CD4-positive, alpha-beta T cell treated with Interleukin-12 subunit alpha and Interleukin-12 subunit beta, for 1 hour (primary cell): ENCODE measurements at regions not wholly inside any gene's neighbourhood (a gene's known extent, or its start where the extent isn't known, plus 50 kb on each side); places are given as distances from the start of the nearest gene placed in this dataset.

ENCODE experiments used
- DNase-seq: peaks from one replicate; pipeline ENCODE4 v3.0.0-alpha.2; 2020

GRCh38 chr12:4099276-4099675, 174.3 kb upstream of the CCND2 start:
- DNase-seq: no peak

GRCh38 chr12:4091016-4091743, 182.4 kb upstream of the CCND2 start:
- DNase-seq: no peak

GRCh38 chr12:4089956-4090355, 183.6 kb upstream of the CCND2 start:
- no peak for DNase-seq

GRCh38 chr12:4089121-4089606, 184.4 kb upstream of the CCND2 start:
- DNase-seq: no peak

- no peak for DNase-seq
These were observed 185.1 kb upstream of the CCND2 start for GRCh38 chr12:4088451-4088850.

- no peak for DNase-seq
These were observed 187.1 kb upstream of the CCND2 start for GRCh38 chr12:4086481-4086880.

GRCh38 chr12:4084573-4084972, 189.0 kb upstream of the CCND2 start:
- no peak for DNase-seq

- DNase-seq: no peak
These were observed 190.7 kb upstream of the CCND2 start for GRCh38 chr12:4082809-4083403.

- no peak for DNase-seq
These were observed 193.3 kb upstream of the CCND2 start for GRCh38 chr12:4080213-4080612.

- DNase-seq: no peak
These were observed 199.4 kb upstream of the CCND2 start for GRCh38 chr12:4074129-4074528.

GRCh38 chr12:4069670-4070010, 196.4 kb upstream of the PARP11 start:
- no peak for DNase-seq

- DNase-seq: no peak
These were observed 195.9 kb upstream of the PARP11 start for GRCh38 chr12:4068981-4069669.

- no peak for DNase-seq
These were observed 190.8 kb upstream of the PARP11 start for GRCh38 chr12:4064008-4064407.

- DNase-seq: no peak
These were observed 186.8 kb upstream of the PARP11 start for GRCh38 chr12:4059898-4060568.

- no peak for DNase-seq
These were observed 184.0 kb upstream of the PARP11 start for GRCh38 chr12:4056910-4057845.

- no peak for DNase-seq
These were observed 181.4 kb upstream of the PARP11 start for GRCh38 chr12:4054630-4055029.

GRCh38 chr12:4052691-4053090, 179.5 kb upstream of the PARP11 start:
- DNase-seq: no peak

GRCh38 chr12:4051596-4051995, 178.4 kb upstream of the PARP11 start:
- no peak for DNase-seq

GRCh38 chr12:4050340-4050739, 177.1 kb upstream of the PARP11 start:
- no peak for DNase-seq

GRCh38 chr12:4049298-4050080, 176.3 kb upstream of the PARP11 start:
- no peak for DNase-seq

GRCh38 chr12:4047421-4047820, 174.2 kb upstream of the PARP11 start:
- DNase-seq: no peak

- DNase-seq: no peak
These were observed 173.3 kb upstream of the PARP11 start for GRCh38 chr12:4046495-4046840.
